ENCODE measurements at regions not wholly inside any gene's neighbourhood (a gene's known extent, or its start where the extent isn't known, plus 50 kb on each side); places are given as distances from the start of the nearest gene placed in this dataset.

DNA sequence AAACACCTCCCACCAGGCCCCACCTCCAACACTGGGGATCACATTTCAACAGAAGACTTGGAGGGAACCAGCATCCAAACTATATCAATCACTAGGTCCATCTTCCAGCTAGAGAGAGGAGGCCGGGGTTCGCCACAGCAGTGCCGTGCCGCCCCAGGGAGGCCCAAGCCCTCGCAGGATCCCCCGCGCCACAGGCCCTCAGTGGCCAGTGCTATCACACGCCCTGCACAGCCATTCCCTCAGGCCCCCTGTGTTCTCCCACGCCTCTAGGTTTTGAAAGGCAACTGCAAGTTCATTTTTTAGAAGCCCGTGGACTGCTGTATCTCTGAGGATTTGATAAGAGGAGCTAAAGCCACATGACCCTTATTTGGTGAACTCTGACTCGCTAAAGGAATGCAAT lies 136.4 kb downstream of the OAT start:
- POLR2A ChIA-PET, result no interaction called here

GRCh38 chr10:124281666-124282065 lies 137.1 kb downstream of the OAT start:
- POLR2A ChIA-PET, result no interaction called here
- BruUV-seq (replicated peaks), result no TSS peak

More for the DNA sequence above, 136.4 kb downstream of the OAT start:
- Mint-ChIP-seq H3K36me3 (ENCODE audit: insufficient read depth, unreplicated experiment) (no peaks in the 10 kb centered on the region), H3K27me3 (ENCODE audit: insufficient read depth, unreplicated experiment) (peaks cover 11% of the 10 kb centered on the region), H3K27ac (ENCODE audit: low read depth, unreplicated experiment) (no peak overlapping the region), H3K4me3 (ENCODE audit: unreplicated experiment) (no peak overlapping the region), H3K4me1 (ENCODE audit: insufficient read depth, unreplicated experiment) (no peaks in the 10 kb centered on the region), H3K9me3 (ENCODE audit: unreplicated experiment) (no peaks in the 10 kb centered on the region)
- CTCF ChIA-PET, result interaction anchor here (1.0 kb wide), 1 partner anchor 14 kb away, joined by 5 read pairs; no protein-coding TSS in a partner anchor
- no peak for TF ChIP-seq CTCF (IDR thresholded peaks at IDR 0.05; ENCODE audit: unreplicated experiment)
- DNase-seq (ENCODE audit: unreplicated experiment), result no peak
- no TSS peak for BruUV-seq (replicated peaks)
- intact Hi-C loops (cut with micrococcal nuclease), result no loop called here

DNA sequence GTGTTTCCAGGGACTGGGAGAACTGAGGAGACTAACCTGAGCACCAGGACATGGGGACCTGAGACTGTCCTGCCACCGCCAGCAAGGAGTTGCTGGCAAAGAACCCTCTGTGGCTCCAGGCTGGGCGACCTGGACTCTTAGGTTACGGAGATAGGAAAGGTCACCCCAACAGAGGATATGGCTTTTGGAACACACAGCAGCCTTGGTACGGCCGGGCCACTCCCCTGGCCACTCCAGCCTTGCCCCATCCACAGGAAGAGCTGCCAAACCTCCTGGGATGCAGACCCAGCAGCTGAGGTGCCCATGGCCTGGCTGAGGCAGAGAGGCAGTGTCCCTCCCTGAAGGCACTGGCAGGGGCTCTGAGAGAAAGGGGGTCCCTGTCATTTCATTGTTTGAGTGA lies 137.8 kb downstream of the OAT start:
- Mint-ChIP-seq H3K9me3 (ENCODE audit: unreplicated experiment) (no peaks in the 10 kb centered on the region), H3K27me3 (ENCODE audit: insufficient read depth, unreplicated experiment) (peaks cover 11% of the 10 kb centered on the region), H3K27ac (ENCODE audit: low read depth, unreplicated experiment) (no peak overlapping the region), H3K4me3 (ENCODE audit: unreplicated experiment) (no peak overlapping the region), H3K4me1 (ENCODE audit: insufficient read depth, unreplicated experiment) (no peaks in the 10 kb centered on the region), H3K36me3 (ENCODE audit: insufficient read depth, unreplicated experiment) (no peaks in the 10 kb centered on the region)
- no peak for TF ChIP-seq CTCF (IDR thresholded peaks at IDR 0.05; ENCODE audit: unreplicated experiment)
- no TSS peak for BruUV-seq (replicated peaks)
- no peak for DNase-seq (ENCODE audit: unreplicated experiment)
- CTCF ChIA-PET, result no interaction called here
- POLR2A ChIA-PET, result no interaction called here
- intact Hi-C loops (cut with micrococcal nuclease), result no loop called here

More at GRCh38 chr10:124281666-124282065, 137.1 kb downstream of the OAT start:
- intact Hi-C loops (cut with micrococcal nuclease), result no loop called here
- DNase-seq (ENCODE audit: unreplicated experiment), result no peak
- Mint-ChIP-seq H3K27ac (ENCODE audit: low read depth, unreplicated experiment) (no peak overlapping the region), H3K36me3 (ENCODE audit: insufficient read depth, unreplicated experiment) (no peaks in the 10 kb centered on the region), H3K4me3 (ENCODE audit: unreplicated experiment) (no peak overlapping the region), H3K27me3 (ENCODE audit: insufficient read depth, unreplicated experiment) (peaks cover 11% of the 10 kb centered on the region), H3K4me1 (ENCODE audit: insufficient read depth, unreplicated experiment) (no peaks in the 10 kb centered on the region), H3K9me3 (ENCODE audit: unreplicated experiment) (no peaks in the 10 kb centered on the region)
- CTCF ChIA-PET, result no interaction called here
- TF ChIP-seq CTCF (IDR thresholded peaks at IDR 0.05; ENCODE audit: unreplicated experiment), result no peak

- H3K4me3 Mint-ChIP-seq (ENCODE audit: unreplicated experiment), result no peak overlapping the region
- no peak for TF ChIP-seq CTCF (IDR thresholded peaks at IDR 0.05; ENCODE audit: unreplicated experiment)
- BruUV-seq (replicated peaks), result no TSS peak
- no peaks in the 10 kb centered on the region for H3K4me1 Mint-ChIP-seq (ENCODE audit: insufficient read depth, unreplicated experiment)
- peaks cover 3% of the 10 kb centered on the region for H3K9me3 Mint-ChIP-seq (ENCODE audit: unreplicated experiment)
- intact Hi-C loops (cut with micrococcal nuclease), result no loop called here
- no peaks in the 10 kb centered on the region for H3K36me3 Mint-ChIP-seq (ENCODE audit: insufficient read depth, unreplicated experiment)
- CTCF ChIA-PET, result interaction anchor here (0.7 to 1.1 kb wide), 2 partner anchors 13 to 43 kb away, joined by 3 read pairs; no protein-coding TSS in a partner anchor
- no peak for DNase-seq (ENCODE audit: unreplicated experiment)
- peaks cover 2% of the 10 kb centered on the region for H3K27me3 Mint-ChIP-seq (ENCODE audit: insufficient read depth, unreplicated experiment)
- H3K27ac Mint-ChIP-seq (ENCODE audit: low read depth, unreplicated experiment), result no peak overlapping the region
- POLR2A ChIA-PET, result no interaction called here
Observed at GRCh38 chr10:124279882-124280281, 138.8 kb downstream of the OAT start.

Measured in MCF 10A (cell line).